WTC11 (cell line): ENCODE measurements at regions not wholly inside any gene's neighbourhood (a gene's known extent, or its start where the extent isn't known, plus 50 kb on each side); places are given as distances from the start of the nearest gene placed in this dataset.
A peak's percentile ranks its signal among the peaks of the same experiment; 100 is the strongest.

ENCODE experiments used
- ATAC-seq: fragments of 200-7000 bp; cut with Tn5 transposase; 2 replicates; pipeline ENCODE4 v1.10.0; 2021; ENCODE audit warnings: mild to moderate bottlenecking, moderate library complexity
- CTCF ChIA-PET: fragments of 300-600 bp; sonication (Branson Sonifier 250); formaldehyde crosslinking; loops from one replicate; lab custom pipeline; 2021; ENCODE audit warnings: antibody characterized with exemption; lab: Charles Lee
- POLR2A ChIA-PET: fragments of 350-600 bp; sonication (Branson Sonifier 250); formaldehyde crosslinking; loops from one replicate; lab custom pipeline; 2021; ENCODE audit warnings: antibody characterized with exemption; lab: Charles Lee
- DNase-seq: peaks from one replicate; pipeline ENCODE4 v3.0.0; 2021; ENCODE audit warnings: low spot score
- H3K27ac Mint-ChIP-seq: 2 replicates; pipeline ENCODE4 v1.8.0; 2021; ENCODE audit warnings: mixed read lengths
- H3K27me3 Mint-ChIP-seq: 2 replicates; pipeline ENCODE4 v1.8.0; 2021; ENCODE audit warnings: low read depth, mild to moderate bottlenecking, moderate library complexity, mixed read lengths
- H3K36me3 Mint-ChIP-seq: 2 replicates; pipeline ENCODE4 v1.8.0; 2021; ENCODE audit warnings: mixed read lengths
- H3K4me1 Mint-ChIP-seq: 2 replicates; pipeline ENCODE4 v1.8.0; 2022; ENCODE audit warnings: mixed read lengths
- H3K4me3 Mint-ChIP-seq: 2 replicates; pipeline ENCODE4 v1.8.0; 2021; ENCODE audit warnings: mild to moderate bottlenecking, moderate library complexity, mixed read lengths
- H3K9me3 Mint-ChIP-seq: 2 replicates; pipeline ENCODE4 v1.8.0; 2021; ENCODE audit warnings: mixed read lengths
- CBFB ChIP-seq: sonication (generic); formaldehyde crosslinking; IDR thresholded peaks from 2 replicates; pipeline ENCODE4 v1.8.1; 2022; ENCODE audit warnings: mild to moderate bottlenecking, low read depth, missing genetic modification reagents
- ETV6 ChIP-seq: sonication (generic); formaldehyde crosslinking; IDR thresholded peaks from 2 replicates; pipeline ENCODE4 v1.8.1; 2022; ENCODE audit warnings: mild to moderate bottlenecking, missing genetic modification reagents
- FOXK1 ChIP-seq: sonication (generic); formaldehyde crosslinking; IDR thresholded peaks from 2 replicates; pipeline ENCODE4 v1.8.0; 2022; ENCODE audit warnings: mild to moderate bottlenecking, moderate library complexity, missing genetic modification reagents
- GABPB1 ChIP-seq: sonication (generic); formaldehyde crosslinking; IDR thresholded peaks from 2 replicates; pipeline ENCODE4 v1.8.1; 2023; ENCODE audit warnings: mild to moderate bottlenecking, missing genetic modification reagents
- HMGA2 ChIP-seq: fragments of 250-450 bp; sonication (Bioruptor Pico); IDR thresholded peaks from 2 replicates; pipeline ENCODE4 v1.4.0; 2021; ENCODE audit warnings: mild to moderate bottlenecking, moderate library complexity
- IRF2 ChIP-seq: sonication (generic); formaldehyde crosslinking; IDR thresholded peaks from 2 replicates; pipeline ENCODE4 v1.8.0; 2022; ENCODE audit warnings: low read depth, missing genetic modification reagents, borderline replicate concordance
- OVOL2 ChIP-seq: fragments of 250-450 bp; sonication (Bioruptor Pico); IDR thresholded peaks from 2 replicates; pipeline ENCODE4 v1.9.0; 2021; ENCODE audit warnings: mild to moderate bottlenecking, borderline replicate concordance
- SMAD4 ChIP-seq: sonication (generic); formaldehyde crosslinking; IDR thresholded peaks from 2 replicates; pipeline ENCODE4 v1.8.0; 2022; ENCODE audit warnings: mild to moderate bottlenecking, missing genetic modification reagents
- TEAD1 ChIP-seq: sonication (generic); formaldehyde crosslinking; IDR thresholded peaks from 2 replicates; pipeline ENCODE4 v1.8.0; 2022; ENCODE audit warnings: mild to moderate bottlenecking, missing genetic modification reagents
- ZNF121 ChIP-seq: sonication (generic); formaldehyde crosslinking; IDR thresholded peaks from 2 replicates; pipeline ENCODE4 v1.8.0; 2023; ENCODE audit warnings: missing genetic modification reagents
- ZNF416 ChIP-seq: fragments of 250-450 bp; sonication (Bioruptor Pico); IDR thresholded peaks from 2 replicates; pipeline ENCODE4 v1.9.0; 2021; ENCODE audit warnings: mild to moderate bottlenecking, inconsistent platforms
- ZNF423 ChIP-seq: fragments of 250-450 bp; sonication (Bioruptor Pico); IDR thresholded peaks from 2 replicates; pipeline ENCODE4 v2.1.2; 2022; ENCODE audit warnings: mild to moderate bottlenecking, moderate library complexity
- ZNF671 ChIP-seq: fragments of 250-450 bp; sonication (Bioruptor Pico); IDR thresholded peaks from 2 replicates; pipeline ENCODE4 v1.8.0; 2021; ENCODE audit warnings: mild to moderate bottlenecking
- TF ChIP-seq, protein P1 (sequence below): sonication (generic); formaldehyde crosslinking; IDR thresholded peaks from 2 replicates; pipeline ENCODE4 v1.8.0; 2023; ENCODE audit warnings: missing genetic modification reagents, mild to moderate bottlenecking, borderline replicate concordance
- TF ChIP-seq, protein P2 (sequence below): sonication (generic); formaldehyde crosslinking; IDR thresholded peaks from 2 replicates; pipeline ENCODE4 v1.8.0; 2022; ENCODE audit warnings: mild to moderate bottlenecking, missing genetic modification reagents
- TF ChIP-seq, protein P3 (sequence below): sonication (generic); formaldehyde crosslinking; conservative IDR thresholded peaks from 2 replicates; pipeline ENCODE4 v1.8.1; 2023; ENCODE audit warnings: mild to moderate bottlenecking, low read depth, missing genetic modification reagents, moderate library complexity
- TF ChIP-seq, protein P4 (sequence below): sonication (generic); formaldehyde crosslinking; IDR thresholded peaks from 2 replicates; pipeline ENCODE4 v1.8.0; 2022; ENCODE audit warnings: mild to moderate bottlenecking, missing genetic modification reagents
- TF ChIP-seq, protein P5 (sequence below): sonication (generic); formaldehyde crosslinking; IDR thresholded peaks from 2 replicates; pipeline ENCODE4 v1.8.1; 2022; ENCODE audit warnings: mild to moderate bottlenecking, moderate library complexity, missing genetic modification reagents

DNA sequence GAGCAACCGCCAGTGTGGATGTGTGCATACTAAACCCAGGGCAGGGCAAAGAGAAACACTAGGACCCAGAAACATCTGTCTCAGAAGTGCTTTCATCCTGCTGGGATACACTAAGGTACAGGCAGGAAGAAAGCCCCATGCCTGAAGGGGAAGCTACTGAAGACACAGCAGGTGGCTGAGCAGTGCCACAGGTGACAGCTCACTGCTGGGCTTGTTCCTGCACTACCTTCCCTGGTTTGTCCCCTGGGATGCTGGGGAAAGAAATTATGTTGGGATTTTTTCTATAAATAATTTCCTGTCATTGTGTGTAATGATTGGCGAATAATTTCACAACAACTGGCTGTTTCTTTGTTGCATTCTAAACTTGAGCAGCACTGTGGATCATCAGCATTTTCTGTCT lies 245.3 kb upstream of the RAB4A start:
- DNase-seq: no peak
- Mint-ChIP-seq H3K4me1 (peaks cover 52% of the 10 kb centered on the region), H3K27me3 (peaks cover 30% of the 10 kb centered on the region), H3K36me3 (no peaks in the 10 kb centered on the region), H3K4me3 (no peak overlapping the region), H3K27ac (no peak overlapping the region), H3K9me3 (no peaks in the 10 kb centered on the region)
- no peak for ATAC-seq
- no peak for TF ChIP-seq ZNF416 (CRISPR knock-in tag)
- no peak for TF ChIP-seq HMGA2
- no peak for TF ChIP-seq ZNF671 (CRISPR knock-in tag)
- TF ChIP-seq ZNF423 (CRISPR knock-in tag): peak; percentile 17; the same call in 1 of the 2 replicates
- CTCF ChIA-PET: interaction anchor here (1.1 kb wide), 1 partner anchor 290 kb away, joined by 4 read pairs; the partner anchor contains the start of gene RHOU
- POLR2A ChIA-PET: no interaction called here

DNA sequence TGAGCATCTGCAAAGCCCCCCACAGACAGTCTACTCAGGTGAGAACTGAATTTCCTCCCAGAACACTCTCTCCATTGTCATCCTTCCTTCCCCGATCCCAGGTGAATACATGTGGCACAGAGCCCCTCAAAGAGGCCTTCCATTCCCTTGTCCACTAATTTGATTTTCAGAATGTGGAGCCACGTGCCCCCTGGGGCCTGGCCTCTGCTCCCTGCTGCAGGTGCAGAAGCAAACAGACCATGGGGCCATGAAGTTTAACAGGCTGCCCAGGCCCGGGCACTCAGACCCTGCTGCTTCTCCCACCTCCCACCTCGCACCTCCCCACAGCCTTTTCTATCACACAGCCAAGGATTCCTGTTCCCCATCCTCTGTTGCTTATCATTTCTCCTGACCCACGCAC lies 243.8 kb upstream of the RAB4A start:
- ATAC-seq (no peak), DNase-seq (no peak)
- Mint-ChIP-seq H3K36me3 (no peaks in the 10 kb centered on the region), H3K27ac (peak overlapping the region; percentile 73), H3K4me1 (peaks cover 66% of the 10 kb centered on the region), H3K9me3 (no peaks in the 10 kb centered on the region), H3K27me3 (peaks cover 32% of the 10 kb centered on the region), H3K4me3 (peak overlapping the region; percentile 32)
- TF ChIP-seq CBFB (CRISPR knock-in tag) (0 out of 2 replicates have a peak, but pooled peaks have one; percentile 2), SMAD4 (CRISPR knock-in tag) (no peak)
- TF ChIP-seq, protein P1, sequence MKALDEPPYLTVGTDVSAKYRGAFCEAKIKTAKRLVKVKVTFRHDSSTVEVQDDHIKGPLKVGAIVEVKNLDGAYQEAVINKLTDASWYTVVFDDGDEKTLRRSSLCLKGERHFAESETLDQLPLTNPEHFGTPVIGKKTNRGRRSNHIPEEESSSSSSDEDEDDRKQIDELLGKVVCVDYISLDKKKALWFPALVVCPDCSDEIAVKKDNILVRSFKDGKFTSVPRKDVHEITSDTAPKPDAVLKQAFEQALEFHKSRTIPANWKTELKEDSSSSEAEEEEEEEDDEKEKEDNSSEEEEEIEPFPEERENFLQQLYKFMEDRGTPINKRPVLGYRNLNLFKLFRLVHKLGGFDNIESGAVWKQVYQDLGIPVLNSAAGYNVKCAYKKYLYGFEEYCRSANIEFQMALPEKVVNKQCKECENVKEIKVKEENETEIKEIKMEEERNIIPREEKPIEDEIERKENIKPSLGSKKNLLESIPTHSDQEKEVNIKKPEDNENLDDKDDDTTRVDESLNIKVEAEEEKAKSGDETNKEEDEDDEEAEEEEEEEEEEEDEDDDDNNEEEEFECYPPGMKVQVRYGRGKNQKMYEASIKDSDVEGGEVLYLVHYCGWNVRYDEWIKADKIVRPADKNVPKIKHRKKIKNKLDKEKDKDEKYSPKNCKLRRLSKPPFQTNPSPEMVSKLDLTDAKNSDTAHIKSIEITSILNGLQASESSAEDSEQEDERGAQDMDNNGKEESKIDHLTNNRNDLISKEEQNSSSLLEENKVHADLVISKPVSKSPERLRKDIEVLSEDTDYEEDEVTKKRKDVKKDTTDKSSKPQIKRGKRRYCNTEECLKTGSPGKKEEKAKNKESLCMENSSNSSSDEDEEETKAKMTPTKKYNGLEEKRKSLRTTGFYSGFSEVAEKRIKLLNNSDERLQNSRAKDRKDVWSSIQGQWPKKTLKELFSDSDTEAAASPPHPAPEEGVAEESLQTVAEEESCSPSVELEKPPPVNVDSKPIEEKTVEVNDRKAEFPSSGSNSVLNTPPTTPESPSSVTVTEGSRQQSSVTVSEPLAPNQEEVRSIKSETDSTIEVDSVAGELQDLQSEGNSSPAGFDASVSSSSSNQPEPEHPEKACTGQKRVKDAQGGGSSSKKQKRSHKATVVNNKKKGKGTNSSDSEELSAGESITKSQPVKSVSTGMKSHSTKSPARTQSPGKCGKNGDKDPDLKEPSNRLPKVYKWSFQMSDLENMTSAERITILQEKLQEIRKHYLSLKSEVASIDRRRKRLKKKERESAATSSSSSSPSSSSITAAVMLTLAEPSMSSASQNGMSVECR (CRISPR knock-in tag): no peak
- TF ChIP-seq, protein P2, sequence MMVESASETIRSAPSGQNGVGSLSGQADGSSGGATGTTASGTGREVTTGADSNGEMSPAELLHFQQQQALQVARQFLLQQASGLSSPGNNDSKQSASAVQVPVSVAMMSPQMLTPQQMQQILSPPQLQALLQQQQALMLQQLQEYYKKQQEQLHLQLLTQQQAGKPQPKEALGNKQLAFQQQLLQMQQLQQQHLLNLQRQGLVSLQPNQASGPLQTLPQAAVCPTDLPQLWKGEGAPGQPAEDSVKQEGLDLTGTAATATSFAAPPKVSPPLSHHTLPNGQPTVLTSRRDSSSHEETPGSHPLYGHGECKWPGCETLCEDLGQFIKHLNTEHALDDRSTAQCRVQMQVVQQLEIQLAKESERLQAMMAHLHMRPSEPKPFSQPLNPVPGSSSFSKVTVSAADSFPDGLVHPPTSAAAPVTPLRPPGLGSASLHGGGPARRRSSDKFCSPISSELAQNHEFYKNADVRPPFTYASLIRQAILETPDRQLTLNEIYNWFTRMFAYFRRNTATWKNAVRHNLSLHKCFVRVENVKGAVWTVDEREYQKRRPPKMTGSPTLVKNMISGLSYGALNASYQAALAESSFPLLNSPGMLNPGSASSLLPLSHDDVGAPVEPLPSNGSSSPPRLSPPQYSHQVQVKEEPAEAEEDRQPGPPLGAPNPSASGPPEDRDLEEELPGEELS: no peak
- POLR2A ChIA-PET: no interaction called here
- CTCF ChIA-PET: interaction anchor here (0.7 to 2.3 kb wide), 3 partner anchors 65 to 291 kb away, joined by 3 to 6 read pairs (median 3); no protein-coding TSS in a partner anchor

DNA sequence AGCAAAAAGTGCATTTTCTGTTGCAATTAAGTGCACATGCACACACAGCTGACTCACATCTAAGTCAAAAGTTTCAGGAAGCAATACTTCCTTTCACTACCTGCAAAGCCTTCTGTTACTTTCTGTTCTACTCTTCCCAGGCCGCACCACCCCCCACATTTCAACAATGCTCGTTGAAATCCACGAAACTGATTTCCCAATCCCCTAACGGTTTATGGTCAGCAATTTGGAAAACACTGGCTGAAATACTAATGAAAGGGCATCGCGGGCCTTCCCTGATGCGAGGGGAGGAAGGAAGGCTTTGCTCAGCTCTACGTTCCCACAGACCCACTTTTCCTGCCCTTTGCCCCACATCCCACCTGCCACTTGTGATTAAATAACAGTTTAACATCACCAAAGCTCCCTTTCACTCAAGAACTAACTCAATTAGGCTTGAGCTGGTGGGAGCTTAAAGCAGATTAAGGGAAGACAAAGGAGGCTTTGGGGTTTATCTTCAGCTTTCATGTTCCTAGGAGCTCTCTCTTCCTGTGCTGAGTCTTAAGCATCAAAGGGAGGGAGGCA lies 243.2 kb upstream of the RAB4A start:
- no peaks in the 10 kb centered on the region for H3K9me3 Mint-ChIP-seq
- peak; percentile 79 for ATAC-seq
- ChIA-PET POLR2A (no interaction called here), CTCF (interaction anchor here (0.6 to 2.3 kb wide), 6 partner anchors 64 to 293 kb away, joined by 3 to 8 read pairs (median 3); no protein-coding TSS in a partner anchor)
- H3K4me1 Mint-ChIP-seq: peaks cover 66% of the 10 kb centered on the region
- peak overlapping the region; percentile 73 for H3K27ac Mint-ChIP-seq
- H3K36me3 Mint-ChIP-seq: no peaks in the 10 kb centered on the region
- peak overlapping the region; percentile 32 for H3K4me3 Mint-ChIP-seq
- H3K27me3 Mint-ChIP-seq: peaks cover 32% of the 10 kb centered on the region
- no peak for DNase-seq
- TF ChIP-seq ZNF121 (CRISPR knock-in tag) (no peak), ETV6 (CRISPR knock-in tag) (0 out of 2 replicates have a peak, but pooled peaks have one; percentile 47), GABPB1 (CRISPR knock-in tag) (peak; percentile 65; the same call in 1 of the 2 replicates), OVOL2 (CRISPR knock-in tag) (no peak), IRF2 (CRISPR knock-in tag) (no peak), FOXK1 (CRISPR knock-in tag) (no peak), HMGA2 (no peak), TEAD1 (CRISPR knock-in tag) (0 out of 2 replicates have a peak, but pooled peaks have one; percentile 61)
- TF ChIP-seq, protein P3, sequence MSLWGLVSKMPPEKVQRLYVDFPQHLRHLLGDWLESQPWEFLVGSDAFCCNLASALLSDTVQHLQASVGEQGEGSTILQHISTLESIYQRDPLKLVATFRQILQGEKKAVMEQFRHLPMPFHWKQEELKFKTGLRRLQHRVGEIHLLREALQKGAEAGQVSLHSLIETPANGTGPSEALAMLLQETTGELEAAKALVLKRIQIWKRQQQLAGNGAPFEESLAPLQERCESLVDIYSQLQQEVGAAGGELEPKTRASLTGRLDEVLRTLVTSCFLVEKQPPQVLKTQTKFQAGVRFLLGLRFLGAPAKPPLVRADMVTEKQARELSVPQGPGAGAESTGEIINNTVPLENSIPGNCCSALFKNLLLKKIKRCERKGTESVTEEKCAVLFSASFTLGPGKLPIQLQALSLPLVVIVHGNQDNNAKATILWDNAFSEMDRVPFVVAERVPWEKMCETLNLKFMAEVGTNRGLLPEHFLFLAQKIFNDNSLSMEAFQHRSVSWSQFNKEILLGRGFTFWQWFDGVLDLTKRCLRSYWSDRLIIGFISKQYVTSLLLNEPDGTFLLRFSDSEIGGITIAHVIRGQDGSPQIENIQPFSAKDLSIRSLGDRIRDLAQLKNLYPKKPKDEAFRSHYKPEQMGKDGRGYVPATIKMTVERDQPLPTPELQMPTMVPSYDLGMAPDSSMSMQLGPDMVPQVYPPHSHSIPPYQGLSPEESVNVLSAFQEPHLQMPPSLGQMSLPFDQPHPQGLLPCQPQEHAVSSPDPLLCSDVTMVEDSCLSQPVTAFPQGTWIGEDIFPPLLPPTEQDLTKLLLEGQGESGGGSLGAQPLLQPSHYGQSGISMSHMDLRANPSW (CRISPR knock-in tag): no peak
- TF ChIP-seq, protein P2: 0 out of 2 replicates have a peak, but pooled peaks have one; percentile 57
- TF ChIP-seq, protein P4, sequence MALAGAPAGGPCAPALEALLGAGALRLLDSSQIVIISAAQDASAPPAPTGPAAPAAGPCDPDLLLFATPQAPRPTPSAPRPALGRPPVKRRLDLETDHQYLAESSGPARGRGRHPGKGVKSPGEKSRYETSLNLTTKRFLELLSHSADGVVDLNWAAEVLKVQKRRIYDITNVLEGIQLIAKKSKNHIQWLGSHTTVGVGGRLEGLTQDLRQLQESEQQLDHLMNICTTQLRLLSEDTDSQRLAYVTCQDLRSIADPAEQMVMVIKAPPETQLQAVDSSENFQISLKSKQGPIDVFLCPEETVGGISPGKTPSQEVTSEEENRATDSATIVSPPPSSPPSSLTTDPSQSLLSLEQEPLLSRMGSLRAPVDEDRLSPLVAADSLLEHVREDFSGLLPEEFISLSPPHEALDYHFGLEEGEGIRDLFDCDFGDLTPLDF (CRISPR knock-in tag): no peak
- TF ChIP-seq, protein P5, sequence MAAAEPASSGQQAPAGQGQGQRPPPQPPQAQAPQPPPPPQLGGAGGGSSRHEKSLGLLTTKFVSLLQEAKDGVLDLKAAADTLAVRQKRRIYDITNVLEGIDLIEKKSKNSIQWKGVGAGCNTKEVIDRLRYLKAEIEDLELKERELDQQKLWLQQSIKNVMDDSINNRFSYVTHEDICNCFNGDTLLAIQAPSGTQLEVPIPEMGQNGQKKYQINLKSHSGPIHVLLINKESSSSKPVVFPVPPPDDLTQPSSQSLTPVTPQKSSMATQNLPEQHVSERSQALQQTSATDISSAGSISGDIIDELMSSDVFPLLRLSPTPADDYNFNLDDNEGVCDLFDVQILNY (CRISPR knock-in tag): no peak
